Pancreas (tissue), 10 donors: ENCODE measurements at regions not wholly inside any gene's neighbourhood (a gene's known extent, or its start where the extent isn't known, plus 50 kb on each side); places are given as distances from the start of the nearest gene placed in this dataset.

Experiments
- ATAC-seq, 4 donors: fragments of 200-7000 bp; cut with Tn5 transposase; one replicate each; pipeline versions ENCODE4 v1.8.0 to v1.9.1; 2020; ENCODE audit warnings: mild to moderate bottlenecking in 4 of 4, moderate library complexity in 4 of 4
- DNase-seq, 6 donors: peaks; one replicate each; pipeline ENCODE4 v3.0.0-alpha.2; 2020
- FAIRE-seq: peaks from 2 replicates; lab custom pipeline; 2012; peaks lifted over from hg19 to GRCh38; lab: Jason Lieb, UNC
- H3K27ac ChIP-seq, 4 donors: fragments of 200-600 bp; sonication (generic); 1 replicate in 3 of 4; 2 replicates in 1 of 4; pipeline versions ENCODE4 v1.5.0 to v1.8.0; 2020
- H3K27me3 ChIP-seq, 4 donors: fragments of 200-600 bp; one replicate each; pipeline ENCODE4 v1.8.0; 2021
- H3K36me3 ChIP-seq, 3 donors: fragments of 200-600 bp; sonication (generic) in 1 of 3; one replicate each; pipeline versions ENCODE4 v1.5.0 to v1.8.0; 2020 to 2021
- H3K4me1 ChIP-seq, 3 donors: fragments of 200-600 bp; one replicate each; pipeline ENCODE4 v1.8.0; 2021
- H3K4me3 ChIP-seq, 4 donors: fragments of 200-600 bp; sonication (generic) in 2 of 4; one replicate each; pipeline versions ENCODE4 v1.5.0 to v1.8.0; 2020 to 2021
- H3K9me3 ChIP-seq, 4 donors: fragments of 200-600 bp; one replicate each; pipeline ENCODE4 v1.8.0; 2021
- CTCF ChIP-seq, 4 donors: fragments of 200-600 bp; sonication (generic) in 3 of 4; IDR thresholded peaks; one replicate each; pipeline versions ENCODE4 v1.5.0 to v1.8.0; 2021; ENCODE audit warnings: antibody characterized with exemption in 4 of 4
- WGBS, 2 donors: extraction: QIAGEN DNeasy Blood & Tissue Kit; methylation state at CpG; one replicate each; pipeline ENCODE4 v1.1.7; 2013; 5-methylcytosine and 5-hydroxymethylcytosine counted together
- intact Hi-C, 3 donors: fragments of 100-400 bp; cut with DNase I; formaldehyde crosslinking; loops; one replicate each; pipeline versions ENCODE4 v1.11.1 to v1.14.2; 2022
- donor health status: healthy with polysubstance abuse.
- donor health status: DM: no; HTN: no; CAD: no; lungs with moderate emphysema.
- donor health status: DM: no; HTN: no; CAD: no.
- donor health status: control.
- donor health status: control.
- donor health status: Bipolar disorder and iron deficiency.
- donor health status: DM: yes; HTN: yes; CAD: no.
- donor health status: DM: no; HTN: no; CAD: no.
- donor health status: DM: no; HTN: no; CAD: no.
- donor health status: DM: yes; HTN: yes; CAD: no.

DNA sequence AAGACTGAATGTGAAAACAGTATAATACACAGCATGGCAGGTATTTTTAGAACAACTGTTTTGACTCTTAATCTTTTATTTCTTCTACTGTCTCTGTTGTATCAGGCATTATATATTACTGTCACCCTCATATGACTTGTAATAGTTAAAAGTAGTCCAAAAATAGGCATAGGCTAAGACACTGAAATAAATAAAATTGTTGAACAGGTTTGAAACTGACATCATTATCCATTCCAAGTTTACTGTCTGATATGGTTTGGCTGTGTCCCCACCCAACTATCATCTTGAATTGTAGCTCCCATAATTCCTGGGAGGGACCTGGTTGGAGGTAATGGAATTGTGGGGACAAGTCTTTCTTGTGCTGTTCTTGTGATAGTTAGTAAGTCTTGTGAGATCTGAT lies 91.4 kb upstream of the CDH19 start:
- no peak overlapping the region for H3K4me3 ChIP-seq
- intact Hi-C loops, result no loop called here
- H3K36me3 ChIP-seq, result no peaks in the 10 kb centered on the region
- H3K9me3 ChIP-seq, result no peaks in the 10 kb centered on the region
- H3K4me1 ChIP-seq, result no peaks in the 10 kb centered on the region
- no peak for DNase-seq
- no peak overlapping the region for H3K27ac ChIP-seq
- H3K27me3 ChIP-seq, result no peaks in the 10 kb centered on the region
- no peak for TF ChIP-seq CTCF (IDR thresholded peaks at IDR 0.05)
- no peak for FAIRE-seq
- no peak for ATAC-seq

DNA sequence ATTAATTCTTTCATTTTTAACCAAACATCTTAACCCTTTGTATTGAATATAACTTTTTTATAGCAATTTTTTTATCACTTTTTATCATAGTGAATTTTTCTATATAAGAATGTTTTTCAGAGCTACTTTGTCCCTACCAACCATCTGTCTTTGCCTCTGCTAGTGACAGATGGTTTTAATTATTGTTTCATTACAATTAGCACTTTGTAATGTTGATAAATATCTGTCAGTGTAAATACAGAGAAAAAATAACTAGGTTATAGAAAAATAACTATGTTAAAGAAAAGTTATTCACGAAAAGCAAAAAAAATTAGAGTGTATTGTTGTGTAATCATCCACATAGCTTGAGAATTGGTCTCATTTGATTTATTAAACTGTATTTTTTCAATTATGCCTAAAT lies 91.0 kb upstream of the CDH19 start:
- FAIRE-seq, result no peak
- H3K9me3 ChIP-seq, result no peaks in the 10 kb centered on the region
- no peak overlapping the region for H3K4me3 ChIP-seq
- H3K36me3 ChIP-seq, result no peaks in the 10 kb centered on the region
- no peak overlapping the region for H3K27ac ChIP-seq
- H3K4me1 ChIP-seq, result no peaks in the 10 kb centered on the region
- H3K27me3 ChIP-seq, result no peaks in the 10 kb centered on the region
- no peak for DNase-seq
- intact Hi-C loops, result no loop called here
- TF ChIP-seq CTCF (IDR thresholded peaks at IDR 0.05), result no peak
- no peak for ATAC-seq
- WGBS, 2 donors, result 59 to 65% methylated on average over 1 of the region's 1 CpG

- H3K4me1 ChIP-seq, result peaks cover 0 to 3% (median 0%) of the 10 kb centered on the region in 3 donors
- H3K27me3 ChIP-seq, result no peaks in the 10 kb centered on the region
- DNase-seq (no peak), ATAC-seq (no peak), FAIRE-seq (no peak)
- H3K36me3 ChIP-seq, result no peaks in the 10 kb centered on the region
- intact Hi-C loops, result no loop called here
- no peak overlapping the region for H3K27ac ChIP-seq
- 84 to 88% methylated on average over 5 of the region's 5 CpGs for WGBS, 2 donors
- no peak overlapping the region for H3K4me3 ChIP-seq
- no peaks in the 10 kb centered on the region for H3K9me3 ChIP-seq
- TF ChIP-seq CTCF (IDR thresholded peaks at IDR 0.05), result no peak
Measured at GRCh38 chr18:66687635-66688034, 83.7 kb upstream of the CDH19 start.

DNA sequence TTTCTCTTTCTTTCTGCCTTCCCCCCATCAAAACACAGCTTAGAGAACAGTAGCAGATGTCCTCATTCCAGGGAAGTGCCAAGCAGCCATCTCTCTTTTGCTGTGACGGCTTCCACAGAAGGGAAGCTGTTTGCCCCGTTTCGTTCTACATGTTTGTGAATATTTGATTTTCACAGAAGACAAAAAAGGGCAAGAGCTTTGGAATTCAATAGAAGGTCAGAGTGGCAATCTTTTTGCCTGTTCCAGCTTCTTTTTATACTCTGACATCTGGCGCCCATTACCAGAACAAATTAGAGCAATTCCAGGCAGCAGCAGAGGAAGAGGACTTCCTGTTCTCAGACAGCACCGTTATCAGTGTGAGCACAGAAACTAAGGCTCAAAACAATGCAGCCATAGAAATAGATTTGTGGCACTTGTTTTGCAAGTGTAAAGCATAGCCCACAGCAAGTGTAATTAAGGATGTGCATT lies 79.0 kb upstream of the CDH19 start:
- FAIRE-seq (no peak), ATAC-seq (peak in 3 of 4 donors; percentile 68 to 75 (median 70)), DNase-seq (no peak)
- peak overlapping the region in 1 of 4 donors; percentile 26 for H3K4me3 ChIP-seq
- no peaks in the 10 kb centered on the region for H3K9me3 ChIP-seq
- no peak for TF ChIP-seq CTCF (IDR thresholded peaks at IDR 0.05)
- H3K36me3 ChIP-seq, result no peaks in the 10 kb centered on the region
- no peaks in the 10 kb centered on the region for H3K27me3 ChIP-seq
- intact Hi-C loops, result no loop called here
- no peak overlapping the region for H3K27ac ChIP-seq
- peaks cover 0 to 3% (median 0%) of the 10 kb centered on the region in 3 donors for H3K4me1 ChIP-seq
- WGBS, 2 donors, result 2 to 3% methylated on average over 5 of the region's 5 CpGs

- Histone ChIP-seq H3K36me3 (no peaks in the 10 kb centered on the region), H3K4me1 (no peaks in the 10 kb centered on the region), H3K27me3 (no peaks in the 10 kb centered on the region), H3K9me3 (no peaks in the 10 kb centered on the region), H3K27ac (no peak overlapping the region), H3K4me3 (no peak overlapping the region)
- no peak for DNase-seq
- intact Hi-C loops, result no loop called here
- no peak for ATAC-seq
- TF ChIP-seq CTCF (IDR thresholded peaks at IDR 0.05), result no peak
- FAIRE-seq, result no peak
- 66 to 70% methylated on average over 4 of the region's 4 CpGs for WGBS, 2 donors
Measured at GRCh38 chr18:66676699-66677098, 72.8 kb upstream of the CDH19 start.
